BLaER1 treated with 17β-estradiol and CSF1 and Interleukin-3, amounts not matched to agents 10 nM and 100 nM (cell line): ENCODE measurements at regions not wholly inside any gene's neighbourhood (a gene's known extent, or its start where the extent isn't known, plus 50 kb on each side); places are given as distances from the start of the nearest gene placed in this dataset.

ENCODE experiments used
- H3K27ac ChIP-seq, 11 experiments: shearing (Covaris generic); formaldehyde crosslinking; 2 replicates each; pipeline ENCODE4 v1.8.1; 2022
- H3K27me3 ChIP-seq, 11 experiments: shearing (Covaris generic); formaldehyde crosslinking; 2 replicates each; pipeline ENCODE4 v1.8.1; 2022
- H3K36me3 ChIP-seq, 11 experiments: shearing (Covaris generic); formaldehyde crosslinking; 2 replicates each; pipeline ENCODE4 v1.8.1; 2022
- H3K4me1 ChIP-seq, 10 experiments: shearing (Covaris generic); formaldehyde crosslinking; 2 replicates each; pipeline ENCODE4 v1.8.1; 2022
- H3K4me2 ChIP-seq, 11 experiments: shearing (Covaris generic); formaldehyde crosslinking; 2 replicates each; pipeline ENCODE4 v1.8.1; 2022
- H3K4me3 ChIP-seq, 10 experiments: shearing (Covaris generic); formaldehyde crosslinking; 2 replicates each; pipeline ENCODE4 v1.8.1; 2022
- H3K9ac ChIP-seq, 11 experiments: shearing (Covaris generic); formaldehyde crosslinking; 2 replicates each; pipeline ENCODE4 v1.8.1; 2022
- H3K9me3 ChIP-seq, 11 experiments: shearing (Covaris generic); formaldehyde crosslinking; replicated peaks in 1 of 11; 2 replicates each; pipeline ENCODE4 v1.8.1; 2022
- H4K20me1 ChIP-seq, 11 experiments: shearing (Covaris generic); formaldehyde crosslinking; 2 replicates each; pipeline ENCODE4 v1.8.1; 2022
- Cebpa-rat ChIP-seq, 11 experiments: shearing (Covaris generic); IDR thresholded peaks; 2 replicates each; pipeline ENCODE4 v1.8.1; 2022

GRCh38 chr9:95373782-95374487 lies 56.4 kb upstream of the FANCC start:
- no peak for TF ChIP-seq Cebpa-rat (IDR thresholded peaks at IDR 0.05)
- H3K9ac ChIP-seq = no peak overlapping the region

DNA sequence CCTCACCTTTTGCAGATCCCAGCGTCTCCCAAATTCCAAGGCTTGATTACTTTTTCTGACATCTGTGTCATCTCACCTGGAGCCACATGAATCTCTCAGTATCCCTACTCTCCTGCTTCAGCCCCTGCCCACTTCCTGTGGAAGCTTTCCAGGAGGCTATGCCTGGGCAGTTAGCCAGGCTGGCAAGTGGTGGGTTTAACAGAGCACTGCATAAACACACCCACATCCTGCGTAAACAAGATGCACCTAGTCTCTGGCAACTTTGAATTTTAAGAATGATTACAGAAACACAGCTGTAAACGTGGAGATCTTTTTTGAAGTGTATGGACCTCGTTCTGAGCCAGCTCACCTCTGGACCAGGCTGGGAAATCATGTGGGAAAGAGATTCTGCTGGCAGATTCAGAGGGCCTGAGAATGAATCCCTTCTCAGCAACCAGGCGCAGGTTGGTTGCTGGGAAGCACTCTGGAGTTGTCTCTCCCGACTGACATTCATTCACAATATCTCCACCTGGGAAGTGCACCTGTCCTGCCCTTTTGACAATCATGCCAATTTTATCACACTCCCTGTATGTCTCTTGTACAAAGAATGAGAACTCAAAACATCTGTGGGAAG lies 55.7 kb upstream of the FANCC start:
- TF ChIP-seq Cebpa-rat (IDR thresholded peaks at IDR 0.05) = no peak
- H3K27me3 ChIP-seq = no peaks in the 10 kb centered on the region
- no peak overlapping the region for H3K9ac ChIP-seq
- H3K4me3 ChIP-seq = no peak overlapping the region
- no peaks in the 10 kb centered on the region; a peak in 1 of 22 replicates for H3K9me3 ChIP-seq
- H3K27ac ChIP-seq = no peak overlapping the region
- peak overlapping the region in 5 of 11 experiments; percentile 9 to 31 (median 18); a peak in 4 of 22 replicates for H3K4me2 ChIP-seq
- no peaks in the 10 kb centered on the region for H3K36me3 ChIP-seq
- H4K20me1 ChIP-seq = no peaks in the 10 kb centered on the region
- peaks cover 0 to 6% (median 4%) of the 10 kb centered on the region in 10 experiments; a peak in 6 of 20 replicates for H3K4me1 ChIP-seq

More at GRCh38 chr9:95373782-95374487, 56.4 kb upstream of the FANCC start:
- Histone ChIP-seq H4K20me1 (no peaks in the 10 kb centered on the region), H3K36me3 (no peaks in the 10 kb centered on the region), H3K27ac (no peak overlapping the region), H3K4me3 (no peak overlapping the region), H3K27me3 (no peaks in the 10 kb centered on the region), H3K4me1 (peaks cover 0 to 6% (median 4%) of the 10 kb centered on the region in 10 experiments; a peak in 6 of 20 replicates), H3K4me2 (peak overlapping the region in 1 of 11 experiments; percentile 18; a peak in 1 of 22 replicates), H3K9me3 (peaks cover 0 to 4% (median 0%) of the 10 kb centered on the region in 11 experiments; a peak in 1 of 22 replicates)

DNA sequence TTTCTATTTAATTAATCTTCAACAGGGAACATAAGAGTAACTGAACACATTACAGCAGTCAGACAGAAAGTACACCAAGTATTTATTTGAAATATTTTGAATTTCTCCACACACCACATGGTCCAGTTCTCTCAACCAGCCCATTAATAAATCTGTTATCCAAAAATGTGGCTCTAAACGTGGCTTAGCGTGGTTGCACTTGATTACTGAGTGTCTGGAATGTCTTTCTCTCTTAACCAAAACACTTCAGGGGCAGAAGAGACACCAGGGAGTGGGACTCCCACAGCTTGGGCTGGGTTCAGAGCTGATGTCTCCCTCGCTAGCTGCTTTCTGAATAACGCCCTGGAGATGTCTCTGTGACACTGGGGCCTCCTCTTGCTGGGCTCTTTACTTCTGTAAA lies 52.6 kb upstream of the FANCC start:
- no peaks in the 10 kb centered on the region for H3K9me3 ChIP-seq
- no peak overlapping the region for H3K9ac ChIP-seq
- H4K20me1 ChIP-seq = no peaks in the 10 kb centered on the region
- no peak overlapping the region for H3K4me3 ChIP-seq
- H3K27me3 ChIP-seq = no peaks in the 10 kb centered on the region
- TF ChIP-seq Cebpa-rat (IDR thresholded peaks at IDR 0.05) = no peak
- H3K4me2 ChIP-seq = no peak overlapping the region
- H3K36me3 ChIP-seq = no peaks in the 10 kb centered on the region
- H3K4me1 ChIP-seq = peaks cover 0 to 6% (median 4%) of the 10 kb centered on the region in 10 experiments; a peak in 6 of 20 replicates
- H3K27ac ChIP-seq = no peak overlapping the region

DNA sequence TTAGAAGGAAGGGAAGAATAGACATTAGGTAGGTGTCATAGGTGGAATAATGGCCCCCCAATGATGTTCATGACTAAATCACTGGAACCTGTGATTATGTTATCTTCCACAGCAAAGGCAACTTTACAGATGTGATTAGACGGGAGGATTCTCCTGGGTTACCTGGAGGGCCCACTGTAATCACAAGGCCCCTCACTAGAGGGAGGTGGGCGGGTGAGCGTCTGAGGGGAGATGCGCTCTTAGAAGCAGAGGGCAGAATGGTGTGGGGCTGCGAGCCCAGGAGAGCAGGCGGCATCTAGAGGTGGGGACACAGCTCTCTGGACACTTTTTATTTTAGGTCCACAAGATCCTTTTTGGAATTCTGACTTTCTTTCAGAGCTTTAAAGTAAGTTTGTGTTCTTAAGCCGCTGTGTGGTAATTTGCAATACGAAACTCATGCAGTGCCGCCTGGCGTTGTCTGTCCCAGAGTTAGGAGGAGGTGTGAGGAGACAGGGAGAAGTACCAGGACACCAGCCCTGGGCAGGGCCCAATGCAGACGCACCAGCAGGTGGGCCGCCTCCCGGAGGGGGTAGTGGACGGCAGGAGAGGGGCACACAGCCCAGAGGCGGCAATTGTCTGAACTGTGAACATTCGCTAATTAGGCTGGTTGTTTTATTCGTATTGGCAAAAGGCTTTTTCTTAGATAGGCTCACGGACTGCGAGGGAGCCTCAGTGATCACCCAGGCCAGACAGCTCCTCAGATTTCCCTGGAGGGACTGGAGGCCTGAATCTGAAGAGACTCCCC lies 51.1 kb upstream of the FANCC start:
- H3K4me1 ChIP-seq = peaks cover 0 to 6% (median 4%) of the 10 kb centered on the region in 10 experiments; a peak in 6 of 20 replicates
- no peak overlapping the region for H3K9ac ChIP-seq
- no peaks in the 10 kb centered on the region for H4K20me1 ChIP-seq
- no peaks in the 10 kb centered on the region for H3K27me3 ChIP-seq
- H3K36me3 ChIP-seq = no peaks in the 10 kb centered on the region
- no peak overlapping the region for H3K4me2 ChIP-seq
- H3K27ac ChIP-seq = no peak overlapping the region
- no peak for TF ChIP-seq Cebpa-rat (IDR thresholded peaks at IDR 0.05)
- H3K4me3 ChIP-seq = no peak overlapping the region
- no peaks in the 10 kb centered on the region for H3K9me3 ChIP-seq
